HG03139 (cell line): ENCODE measurements at regions not wholly inside any gene's neighbourhood (a gene's known extent, or its start where the extent isn't known, plus 50 kb on each side); places are given as distances from the start of the nearest gene placed in this dataset.

Source experiments
- ATAC-seq: cut with Tn5 transposase; IDR thresholded peaks from one replicate; pipeline ENCODE4 v1.9.1; 2021; ENCODE audit not compliant: unreplicated experiment

- no peak for ATAC-seq
These were observed 726.6 kb downstream of the RFPL4B start for GRCh38 chr6:113073611-113074191.

GRCh38 chr6:113076116-113076515 is 729.0 kb downstream of the RFPL4B start:
- no peak for ATAC-seq

GRCh38 chr6:113076816-113077215 is 729.7 kb downstream of the RFPL4B start:
- ATAC-seq, result no peak

- ATAC-seq, result no peak
These were observed 730.7 kb downstream of the RFPL4B start for GRCh38 chr6:113077794-113078193.

- ATAC-seq, result no peak
These were observed 731.7 kb downstream of the RFPL4B start for GRCh38 chr6:113078791-113079190.

- no peak for ATAC-seq
These were observed 735.6 kb downstream of the RFPL4B start for GRCh38 chr6:113082745-113083144.

GRCh38 chr6:113083947-113084346 is 736.8 kb downstream of the RFPL4B start:
- no peak for ATAC-seq

GRCh38 chr6:113089056-113089455 is 741.9 kb downstream of the RFPL4B start:
- ATAC-seq, result no peak

GRCh38 chr6:113092795-113093194 is 745.7 kb downstream of the RFPL4B start:
- no peak for ATAC-seq

- ATAC-seq, result no peak
These were observed 747.6 kb downstream of the RFPL4B start for GRCh38 chr6:113094779-113095178.

GRCh38 chr6:113095841-113096240 is 748.7 kb downstream of the RFPL4B start:
- ATAC-seq, result no peak

GRCh38 chr6:113102761-113103160 is 754.4 kb upstream of the MARCKS start:
- ATAC-seq, result no peak

- no peak for ATAC-seq
These were observed 753.3 kb upstream of the MARCKS start for GRCh38 chr6:113103634-113104361.

- ATAC-seq, result no peak
These were observed 752.6 kb upstream of the MARCKS start for GRCh38 chr6:113104541-113104940.

- ATAC-seq, result no peak
These were observed 752.2 kb upstream of the MARCKS start for GRCh38 chr6:113104951-113105350.

- no peak for ATAC-seq
These were observed 746.9 kb upstream of the MARCKS start for GRCh38 chr6:113110211-113110610.

- no peak for ATAC-seq
These were observed 745.6 kb upstream of the MARCKS start for GRCh38 chr6:113111550-113111949.

- no peak for ATAC-seq
These were observed 745.1 kb upstream of the MARCKS start for GRCh38 chr6:113112086-113112485.

GRCh38 chr6:113115196-113115595 is 741.9 kb upstream of the MARCKS start:
- no peak for ATAC-seq

GRCh38 chr6:113120224-113120581 is 736.9 kb upstream of the MARCKS start:
- no peak for ATAC-seq

- no peak for ATAC-seq
These were observed 736.4 kb upstream of the MARCKS start for GRCh38 chr6:113120582-113121285.

- ATAC-seq, result no peak
These were observed 735.6 kb upstream of the MARCKS start for GRCh38 chr6:113121571-113121970.
